ENCODE measurements at regions not wholly inside any gene's neighbourhood (a gene's known extent, or its start where the extent isn't known, plus 50 kb on each side); places are given as distances from the start of the nearest gene placed in this dataset.

DNA sequence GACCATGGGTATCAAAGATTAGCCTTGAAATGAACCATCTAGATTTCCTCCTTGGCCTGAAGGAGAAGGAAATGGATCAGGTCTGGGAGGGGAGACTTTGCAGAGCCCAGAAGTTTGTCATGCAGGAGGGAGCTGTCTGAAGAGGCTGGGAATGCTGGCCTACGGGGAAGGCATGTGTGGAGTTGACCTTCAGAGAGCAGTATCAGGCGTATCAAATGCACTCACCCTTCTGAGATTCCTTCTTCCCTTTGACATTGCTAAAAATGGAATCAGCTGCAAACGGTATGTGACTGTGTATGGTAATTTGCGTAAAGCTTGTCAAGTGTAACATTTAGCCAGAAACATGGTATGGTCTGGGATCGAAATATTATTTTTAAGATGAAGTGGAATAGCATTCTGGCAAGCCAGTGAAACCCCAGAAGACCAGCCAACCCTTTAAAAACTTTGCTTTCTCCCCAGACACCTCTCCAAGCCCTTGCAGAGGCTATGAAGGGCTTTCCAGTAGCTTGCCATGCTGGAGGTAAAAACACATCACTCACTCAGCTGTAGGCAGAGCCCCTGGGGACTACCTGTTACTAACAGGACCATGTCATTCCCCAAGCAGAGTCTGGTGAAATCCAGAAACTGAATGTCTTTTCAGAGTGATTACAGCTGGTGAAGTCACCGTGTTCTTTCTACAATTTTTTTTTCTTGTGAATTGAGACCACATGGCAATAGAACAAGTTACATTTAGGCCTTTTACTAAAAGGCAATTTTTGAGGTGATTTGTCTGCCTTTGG lies 174.7 kb upstream of the SLC24A5 start:
- no peak overlapping the region for H3K4ac ChIP-seq (replicated peaks; ENCODE audit: insufficient read length, low read depth, low read length)
- no peak overlapping the region for H2AK5ac ChIP-seq (ENCODE audit: low read depth, low read length)
- DNase-seq (ENCODE audit: low read depth in 1 of 2, low spot score in 2 of 2) (no peak), FAIRE-seq (no peak)
- no peak overlapping the region for H2BK20ac ChIP-seq (ENCODE audit: low read length)
- no peaks in the 10 kb centered on the region for H3K79me1 ChIP-seq (ENCODE audit: low read depth, low read length)
- no peak overlapping the region for H3K9ac ChIP-seq (replicated peaks in 1 of 4; ENCODE audit: extremely low read depth in 1 of 4, low read depth in 3 of 4, low read length in 3 of 4)
- WGBS, 2 experiments (ENCODE audit: extremely low coverage in 1 of 2, insufficient coverage in 1 of 2, insufficient read length in 1 of 2, insufficient replicate concordance in 2 of 2, low coverage in 1 of 2, low lambda C conversion rate in 2 of 2, missing lambda C conversion rate in 1 of 2) = 93% methylated on average over 6 of the region's 6 CpGs; no CpG with 5 or more reads in 1 of the 2 experiments
- no peaks in the 10 kb centered on the region for H3K36me3 ChIP-seq (ENCODE audit: control insufficient read depth in 2 of 4, insufficient read depth in 4 of 4, low read length in 3 of 4)
- no peak overlapping the region for H3K56ac ChIP-seq (replicated peaks; ENCODE audit: insufficient read length, low read depth, low read length)
- H3K4me2 ChIP-seq (ENCODE audit: insufficient read depth in 1 of 2, low read depth in 2 of 2, low read length in 2 of 2) = no peak overlapping the region
- CTCF ChIA-PET (ENCODE audit: partially characterized antibody) = interaction anchor here (0.5 to 3.3 kb wide), 10 partner anchors 9 to 229 kb away, joined by 3 to 12 read pairs (median 4); partner anchors contain the start of gene SEMA6D
- H3K4me3 ChIP-seq (ENCODE audit: extremely low read depth in 1 of 4, insufficient read depth in 2 of 4, low read depth in 3 of 4, low read length in 4 of 4) = no peak overlapping the region
- no peak overlapping the region for H2BK15ac ChIP-seq (ENCODE audit: low read length)
- H3K4me1 ChIP-seq (replicated peaks in 1 of 4; ENCODE audit: control insufficient read depth in 3 of 4, insufficient read depth in 4 of 4, low read length in 3 of 4) = peaks cover 0 to 3% (median 0%) of the 10 kb centered on the region in 4 experiments; a peak in 1 of 7 replicates
- TF ChIP-seq HDAC2 (IDR thresholded peaks at IDR 0.05; ENCODE audit: borderline replicate concordance in 1 of 2, low read depth in 2 of 2, low read length in 2 of 2) = no peak
- no peak for TF ChIP-seq RXRA (IDR thresholded peaks at IDR 0.05; ENCODE audit: insufficient read depth, low read depth, low read length)
- TF ChIP-seq TEAD4 (IDR thresholded peaks at IDR 0.05; ENCODE audit: low read depth, low read length) = no peak
- TF ChIP-seq SIRT6 (IDR thresholded peaks at IDR 0.05; ENCODE audit: low read length) = no peak
- no peak for TF ChIP-seq PHF8 (conservative IDR thresholded peaks at IDR 0.05; ENCODE audit: low read depth, low read length)
- no peak for TF ChIP-seq RFX5 (IDR thresholded peaks at IDR 0.05; ENCODE audit: borderline replicate concordance, low read depth, low read length)
- no peak for TF ChIP-seq ASH2L (IDR thresholded peaks at IDR 0.05; ENCODE audit: low read length)
- no peak for TF ChIP-seq TBP (IDR thresholded peaks at IDR 0.05; ENCODE audit: low read depth, low read length)
- no peak for TF ChIP-seq ZNF274 (IDR thresholded peaks at IDR 0.05; ENCODE audit: borderline replicate concordance, extremely low read depth, low read length)
- no peak for TF ChIP-seq JUND (IDR thresholded peaks at IDR 0.05; ENCODE audit: low read length)
- TF ChIP-seq POLR2A (IDR thresholded peaks at IDR 0.05; ENCODE audit: control extremely low read depth in 1 of 2, low read depth in 2 of 2, low read length in 2 of 2) = no peak
- H3K23me2 ChIP-seq (ENCODE audit: low read depth, low read length) = no peaks in the 10 kb centered on the region
- H4K5ac ChIP-seq (ENCODE audit: insufficient read length, low read depth, low read length) = no peak overlapping the region
- H2BK12ac ChIP-seq (ENCODE audit: low read depth, low read length) = no peak overlapping the region
- H3K14ac ChIP-seq (ENCODE audit: insufficient read length) = no peak overlapping the region
- H3K9me3 ChIP-seq (ENCODE audit: insufficient read depth in 2 of 2, low read depth in 1 of 2, low read length in 1 of 2) = no peaks in the 10 kb centered on the region
- POLR2A ChIA-PET (ENCODE audit: partially characterized antibody) = no interaction called here
- H2BK120ac ChIP-seq (replicated peaks; ENCODE audit: low read depth, low read length) = no peak overlapping the region
- no peak overlapping the region for H3K18ac ChIP-seq (ENCODE audit: extremely low read depth, low read length)
- 0 out of 2 replicates have a peak overlapping the region, but pooled peaks have one; percentile 57 for H2AFZ ChIP-seq (ENCODE audit: low read length)
- no peaks in the 10 kb centered on the region for H4K20me1 ChIP-seq (replicated peaks in 1 of 2; ENCODE audit: control insufficient read depth in 1 of 2, insufficient read depth in 2 of 2, low read length in 2 of 2)
- H2BK5ac ChIP-seq (ENCODE audit: low read depth, low read length) = no peak overlapping the region
- no peak overlapping the region for H4K91ac ChIP-seq (replicated peaks; ENCODE audit: insufficient read length, low read length)
- H3K27ac ChIP-seq (ENCODE audit: low read depth, low read length) = no peak overlapping the region
- H4K8ac ChIP-seq (ENCODE audit: extremely low read depth, insufficient read depth, low read length) = no peak overlapping the region
- H3K27me3 ChIP-seq (replicated peaks in 1 of 4; ENCODE audit: control insufficient read depth in 3 of 4, extremely low read depth in 1 of 4, insufficient read depth in 3 of 4, low read length in 3 of 4) = no peaks in the 10 kb centered on the region
- no peak overlapping the region for H3K23ac ChIP-seq (ENCODE audit: insufficient read length)
- no peaks in the 10 kb centered on the region for H3K79me2 ChIP-seq (ENCODE audit: control insufficient read depth in 1 of 2, insufficient read depth in 2 of 2, low read length in 2 of 2)
